ENCODE measurements at regions not wholly inside any gene's neighbourhood (a gene's known extent, or its start where the extent isn't known, plus 50 kb on each side); places are given as distances from the start of the nearest gene placed in this dataset.

- H3K27ac ChIP-seq, result no peak overlapping the region
- no peak for DNase-seq
- no peaks in the 10 kb centered on the region for H3K9me3 ChIP-seq
- WGBS, 2 donors, result 94% methylated on average over 13 of the region's 13 CpGs
- TF ChIP-seq POLR2A (IDR thresholded peaks at IDR 0.05), result no peak
- TF ChIP-seq, protein P1, sequence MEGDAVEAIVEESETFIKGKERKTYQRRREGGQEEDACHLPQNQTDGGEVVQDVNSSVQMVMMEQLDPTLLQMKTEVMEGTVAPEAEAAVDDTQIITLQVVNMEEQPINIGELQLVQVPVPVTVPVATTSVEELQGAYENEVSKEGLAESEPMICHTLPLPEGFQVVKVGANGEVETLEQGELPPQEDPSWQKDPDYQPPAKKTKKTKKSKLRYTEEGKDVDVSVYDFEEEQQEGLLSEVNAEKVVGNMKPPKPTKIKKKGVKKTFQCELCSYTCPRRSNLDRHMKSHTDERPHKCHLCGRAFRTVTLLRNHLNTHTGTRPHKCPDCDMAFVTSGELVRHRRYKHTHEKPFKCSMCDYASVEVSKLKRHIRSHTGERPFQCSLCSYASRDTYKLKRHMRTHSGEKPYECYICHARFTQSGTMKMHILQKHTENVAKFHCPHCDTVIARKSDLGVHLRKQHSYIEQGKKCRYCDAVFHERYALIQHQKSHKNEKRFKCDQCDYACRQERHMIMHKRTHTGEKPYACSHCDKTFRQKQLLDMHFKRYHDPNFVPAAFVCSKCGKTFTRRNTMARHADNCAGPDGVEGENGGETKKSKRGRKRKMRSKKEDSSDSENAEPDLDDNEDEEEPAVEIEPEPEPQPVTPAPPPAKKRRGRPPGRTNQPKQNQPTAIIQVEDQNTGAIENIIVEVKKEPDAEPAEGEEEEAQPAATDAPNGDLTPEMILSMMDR (IDR thresholded peaks at IDR 0.05), result no peak
- H3K4me1 ChIP-seq, result no peaks in the 10 kb centered on the region
- intact Hi-C loops (cut with DNase I; ENCODE audit: low total_unique reads), result no loop called here
- no peaks in the 10 kb centered on the region for H3K36me3 ChIP-seq (ENCODE audit: low read depth, missing control alignments)
- no peaks in the 10 kb centered on the region for H3K27me3 ChIP-seq
- H3K4me3 ChIP-seq, result no peak overlapping the region
Observed at GRCh38 chr18:77990901-77991300, 741.3 kb downstream of the GALR1 start.

DNA sequence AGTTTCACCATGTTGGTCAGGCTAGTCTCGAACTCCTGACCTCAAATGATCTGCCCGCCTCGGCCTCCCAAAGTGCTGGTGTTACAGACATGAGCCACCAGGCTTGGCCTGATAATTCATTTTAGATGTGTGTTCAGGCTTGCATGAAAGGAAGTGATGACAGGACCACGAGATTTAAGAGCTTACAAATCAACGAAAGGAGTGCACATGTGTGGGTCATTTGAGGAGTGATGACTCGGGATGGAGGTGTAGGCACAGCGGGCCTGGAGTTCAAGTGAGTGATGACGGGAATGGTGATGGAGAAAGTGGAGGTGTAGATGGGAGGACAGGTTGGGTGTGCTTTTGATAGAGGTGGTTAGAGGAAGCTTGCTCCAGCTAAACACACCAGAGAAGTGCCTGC is 742.4 kb downstream of the GALR1 start:
- WGBS, 2 donors, result 70 to 78% methylated on average over 8 of the region's 8 CpGs
- Histone ChIP-seq H3K4me1 (no peaks in the 10 kb centered on the region), H3K9me3 (no peaks in the 10 kb centered on the region), H3K27ac (no peak overlapping the region), H3K4me3 (no peak overlapping the region), H3K36me3 (ENCODE audit: low read depth, missing control alignments) (no peaks in the 10 kb centered on the region), H3K27me3 (no peaks in the 10 kb centered on the region)
- TF ChIP-seq, protein P1 (IDR thresholded peaks at IDR 0.05), result no peak
- no peak for TF ChIP-seq POLR2A (IDR thresholded peaks at IDR 0.05)
- no peak for DNase-seq
- intact Hi-C loops (cut with DNase I; ENCODE audit: low total_unique reads), result no loop called here

DNA sequence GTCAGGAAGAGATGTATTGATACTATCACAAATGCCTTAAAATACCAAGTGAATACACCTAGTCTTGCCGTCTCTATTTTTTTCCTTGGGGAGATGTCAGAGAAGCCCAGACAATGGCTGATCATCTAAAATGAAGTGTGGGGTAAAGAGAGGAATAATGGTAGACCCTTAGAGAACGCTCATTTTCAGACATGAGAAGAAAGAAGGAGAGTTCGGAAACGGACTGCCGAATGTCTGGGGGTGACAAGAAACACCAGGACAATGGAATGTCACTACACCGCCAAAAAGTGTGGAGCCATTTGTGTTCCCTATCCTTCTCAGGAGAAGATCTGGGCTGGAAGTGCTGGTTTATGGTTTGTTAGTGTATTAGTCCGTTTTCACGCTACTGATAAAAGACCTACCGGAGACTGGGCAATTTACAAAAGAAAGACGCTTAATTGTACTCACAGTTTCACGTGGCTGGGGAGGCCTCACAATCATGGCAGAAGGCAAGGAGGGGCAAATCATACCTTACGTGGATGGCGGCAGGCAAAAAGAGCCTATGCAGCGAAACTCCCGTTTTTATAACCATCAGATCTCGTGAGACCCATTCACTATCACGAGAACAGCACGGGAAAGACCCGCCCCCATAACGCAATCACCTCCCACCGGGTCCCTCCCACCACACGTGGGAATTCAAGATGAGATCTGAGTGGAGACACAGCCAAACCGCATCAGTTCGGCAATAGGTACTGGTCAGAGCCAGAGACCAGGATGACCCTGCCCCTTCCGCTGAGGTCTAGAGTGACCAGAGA is 743.7 kb downstream of the GALR1 start:
- Histone ChIP-seq H3K9me3 (no peaks in the 10 kb centered on the region), H3K27ac (no peak overlapping the region), H3K36me3 (ENCODE audit: low read depth, missing control alignments) (no peaks in the 10 kb centered on the region), H3K27me3 (no peaks in the 10 kb centered on the region), H3K4me3 (peak overlapping the region; percentile 18 to 42), H3K4me1 (no peaks in the 10 kb centered on the region)
- peak; percentile 56 for DNase-seq
- no peak for TF ChIP-seq POLR2A (IDR thresholded peaks at IDR 0.05)
- TF ChIP-seq, protein P1 (IDR thresholded peaks at IDR 0.05), result no peak
- intact Hi-C loops (cut with DNase I; ENCODE audit: low total_unique reads), result no loop called here
- 70 to 73% methylated on average over 22 to 25 of the region's 25 CpGs for WGBS, 2 donors

DNA sequence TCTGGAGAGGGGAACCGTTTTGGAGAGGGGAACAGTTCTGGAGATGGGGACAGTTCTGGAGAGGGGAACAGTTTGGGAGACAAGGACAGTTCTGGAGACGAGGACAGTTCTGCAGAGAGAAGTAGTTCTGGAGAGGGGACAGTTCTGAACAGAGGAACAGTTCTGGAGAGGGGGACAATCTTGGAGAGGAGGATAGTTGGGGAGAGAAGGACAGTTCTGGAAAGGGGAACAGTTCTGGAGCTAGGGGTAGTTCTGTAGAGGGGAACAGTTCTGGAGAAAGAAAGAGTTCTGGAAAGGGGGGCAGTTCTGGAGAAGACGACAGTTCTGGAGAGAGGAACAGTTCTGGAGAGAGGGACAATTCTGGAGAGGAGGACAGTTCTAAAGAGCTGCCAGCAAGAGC is 745.9 kb downstream of the GALR1 start:
- no peak for TF ChIP-seq POLR2A (IDR thresholded peaks at IDR 0.05)
- TF ChIP-seq, protein P1 (IDR thresholded peaks at IDR 0.05), result no peak
- no peaks in the 10 kb centered on the region for H3K9me3 ChIP-seq
- no peak overlapping the region for H3K4me3 ChIP-seq
- H3K27me3 ChIP-seq, result no peaks in the 10 kb centered on the region
- H3K27ac ChIP-seq, result no peak overlapping the region
- no peak for DNase-seq
- intact Hi-C loops (cut with DNase I; ENCODE audit: low total_unique reads), result no loop called here
- 79 to 85% methylated on average over 3 of the region's 3 CpGs for WGBS, 2 donors
- no peaks in the 10 kb centered on the region for H3K4me1 ChIP-seq
- H3K36me3 ChIP-seq (ENCODE audit: low read depth, missing control alignments), result no peaks in the 10 kb centered on the region

GRCh38 chr18:77996737-77997136 is 747.1 kb downstream of the GALR1 start:
- H3K4me3 ChIP-seq, result no peak overlapping the region
- 74 to 90% methylated on average over 4 of the region's 4 CpGs for WGBS, 2 donors
- H3K27ac ChIP-seq, result no peak overlapping the region
- no peaks in the 10 kb centered on the region for H3K4me1 ChIP-seq
- no peaks in the 10 kb centered on the region for H3K36me3 ChIP-seq (ENCODE audit: low read depth, missing control alignments)
- no peak for DNase-seq
- no peaks in the 10 kb centered on the region for H3K27me3 ChIP-seq
- TF ChIP-seq POLR2A (IDR thresholded peaks at IDR 0.05), result no peak
- TF ChIP-seq, protein P1 (IDR thresholded peaks at IDR 0.05), result no peak
- no peaks in the 10 kb centered on the region for H3K9me3 ChIP-seq
- intact Hi-C loops (cut with DNase I; ENCODE audit: low total_unique reads), result no loop called here
